GM18868 (cell line): ENCODE measurements at regions not wholly inside any gene's neighbourhood (a gene's known extent, or its start where the extent isn't known, plus 50 kb on each side); places are given as distances from the start of the nearest gene placed in this dataset.
"Not testable (repeated sequence)": the region's sequence is repeated elsewhere in the genome, so short reads cannot be mapped to it uniquely, and the experiment has no call there.

Experiments
- ATAC-seq: cut with Tn5 transposase; IDR thresholded peaks from one replicate; pipeline ENCODE4 v1.9.1; 2021; ENCODE audit warnings: mild to moderate bottlenecking, moderate library complexity; ENCODE audit not compliant: unreplicated experiment

DNA sequence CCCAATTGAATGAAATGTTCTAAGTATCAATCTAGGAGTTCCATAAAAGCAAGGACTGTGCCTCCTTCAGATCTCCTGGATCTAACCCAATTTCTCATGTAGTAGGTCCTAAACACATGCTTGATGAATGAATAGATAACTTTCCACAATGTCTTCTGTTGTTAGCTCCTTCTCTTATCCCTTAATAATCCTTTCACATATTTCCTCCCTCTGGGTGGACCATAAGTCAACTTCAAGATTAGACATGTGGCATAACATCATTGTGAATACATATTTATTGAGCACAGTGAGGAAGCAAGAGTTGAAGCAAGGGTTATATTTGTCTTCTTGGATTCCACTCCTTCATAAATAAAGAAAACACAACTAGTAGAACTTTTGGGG lies 108.6 kb upstream of the EGFLAM start:
- ATAC-seq: no peak

DNA sequence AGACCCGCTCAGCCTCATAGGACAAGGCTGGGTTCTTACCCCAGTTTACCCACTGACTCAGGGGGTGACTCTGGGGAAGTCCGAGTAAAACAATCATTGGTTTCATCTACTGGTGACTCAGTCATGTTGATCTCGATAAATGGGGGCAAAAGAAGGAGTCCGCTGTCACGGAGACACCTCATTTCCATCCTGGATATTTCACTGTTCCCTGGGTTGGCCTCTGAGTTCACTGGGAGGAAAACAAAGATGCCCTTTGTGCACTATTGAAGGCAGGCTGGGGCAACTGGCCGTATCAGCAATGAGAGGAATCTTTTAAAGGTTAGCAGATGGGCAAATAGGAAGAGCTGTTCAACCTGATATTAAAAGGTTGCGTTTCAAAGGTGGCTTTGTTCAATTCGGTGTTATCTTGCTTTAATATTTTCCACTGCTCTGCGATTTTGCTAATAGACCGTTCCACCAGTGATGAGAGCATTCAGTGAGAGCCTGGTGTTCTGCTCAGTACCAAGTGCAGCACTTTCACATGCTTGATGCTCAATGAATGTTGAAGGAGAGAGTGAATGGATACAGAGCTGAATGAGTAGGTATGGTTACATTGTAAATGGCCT lies 110.2 kb upstream of the EGFLAM start:
- no peak for ATAC-seq

- ATAC-seq: no peak
These were observed 115.0 kb upstream of the EGFLAM start for GRCh38 chr5:38143384-38143783.

GRCh38 chr5:38141665-38142064 lies 116.7 kb upstream of the EGFLAM start:
- no peak for ATAC-seq

GRCh38 chr5:38138574-38138973 lies 119.8 kb upstream of the EGFLAM start:
- no peak for ATAC-seq

DNA sequence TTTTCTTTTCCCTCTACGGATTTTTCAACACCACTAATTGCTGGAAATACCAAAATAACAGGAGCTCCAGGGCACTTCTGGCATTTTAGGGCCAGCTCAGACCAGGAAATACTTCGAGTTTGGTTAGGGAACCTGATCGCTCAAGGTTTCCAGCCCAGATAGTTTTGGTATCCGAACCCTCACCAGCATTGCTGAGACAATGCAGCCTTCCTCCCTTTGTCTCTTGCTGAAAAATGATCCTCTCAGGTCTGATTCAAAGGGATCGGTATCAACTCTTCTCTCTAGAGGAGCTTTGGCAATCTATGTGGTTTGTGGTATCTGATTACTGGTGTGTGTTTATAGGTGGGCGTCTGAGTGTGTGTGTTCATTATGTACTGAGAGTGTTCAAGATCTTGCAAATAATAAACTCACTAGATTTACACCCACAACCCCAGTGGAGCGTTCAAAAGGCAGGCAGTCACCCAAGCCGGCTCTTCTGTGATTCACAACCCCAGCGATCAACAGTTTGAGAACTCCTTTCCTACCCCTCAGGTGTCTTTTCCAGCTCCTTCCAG lies 122.8 kb upstream of the EGFLAM start:
- ATAC-seq: no peak

DNA sequence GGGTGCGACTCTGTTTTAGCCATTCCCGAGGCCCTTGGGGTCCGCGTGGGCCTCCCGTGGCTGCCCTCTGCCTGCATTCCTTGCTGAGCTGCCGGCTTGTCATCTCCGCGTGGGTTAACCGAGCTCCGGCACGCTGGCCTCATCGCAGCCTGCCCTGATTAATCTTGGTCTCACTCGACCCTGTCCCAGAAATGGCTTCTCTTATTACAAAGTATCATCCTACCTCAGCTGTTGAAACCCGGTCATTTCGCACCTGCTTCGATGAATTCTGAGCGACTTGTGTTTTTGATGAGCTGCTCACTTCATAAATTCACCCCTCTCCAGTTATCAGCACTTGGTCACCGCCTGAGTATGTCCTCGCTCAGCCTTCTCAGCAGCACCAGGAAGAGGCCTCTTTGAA lies 123.5 kb upstream of the EGFLAM start:
- ATAC-seq: no peak

- not testable (repeated sequence) for ATAC-seq
These were observed 124.1 kb upstream of the EGFLAM start for GRCh38 chr5:38134294-38134693.

GRCh38 chr5:38131686-38132085 lies 126.7 kb upstream of the EGFLAM start:
- ATAC-seq: no peak

- ATAC-seq: no peak
These were observed 134.0 kb upstream of the EGFLAM start for GRCh38 chr5:38124321-38124720.

- no peak for ATAC-seq
These were observed 136.9 kb upstream of the EGFLAM start for GRCh38 chr5:38121420-38121819.

- no peak for ATAC-seq
These were observed 138.5 kb upstream of the EGFLAM start for GRCh38 chr5:38119836-38120235.

GRCh38 chr5:38117784-38118479 lies 140.4 kb upstream of the EGFLAM start:
- no peak for ATAC-seq

DNA sequence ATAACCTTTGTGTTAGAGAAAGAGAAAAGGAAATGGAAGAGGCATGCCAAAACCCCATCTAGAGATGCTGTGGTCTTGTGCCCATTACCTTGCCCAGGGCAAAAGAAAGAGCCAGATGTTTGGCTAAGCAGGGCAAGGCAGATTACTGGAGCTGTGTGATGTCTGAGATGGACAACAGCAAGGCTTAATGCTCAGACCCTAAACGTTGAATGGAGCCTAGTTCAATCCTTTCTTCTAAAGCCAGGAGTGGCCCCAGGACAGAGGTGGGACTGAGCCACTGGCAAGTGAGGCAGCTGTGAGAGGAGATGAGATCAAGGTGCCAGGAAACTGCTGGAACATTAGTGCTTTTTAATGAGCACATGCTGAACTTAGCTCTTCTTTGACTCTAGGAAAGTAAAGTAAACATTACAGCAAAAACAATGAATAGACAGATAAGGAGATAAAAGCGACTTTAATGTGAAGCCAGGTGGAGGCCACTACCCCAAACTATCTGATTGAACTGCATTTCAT lies 143.0 kb upstream of the EGFLAM start:
- no peak for ATAC-seq

DNA sequence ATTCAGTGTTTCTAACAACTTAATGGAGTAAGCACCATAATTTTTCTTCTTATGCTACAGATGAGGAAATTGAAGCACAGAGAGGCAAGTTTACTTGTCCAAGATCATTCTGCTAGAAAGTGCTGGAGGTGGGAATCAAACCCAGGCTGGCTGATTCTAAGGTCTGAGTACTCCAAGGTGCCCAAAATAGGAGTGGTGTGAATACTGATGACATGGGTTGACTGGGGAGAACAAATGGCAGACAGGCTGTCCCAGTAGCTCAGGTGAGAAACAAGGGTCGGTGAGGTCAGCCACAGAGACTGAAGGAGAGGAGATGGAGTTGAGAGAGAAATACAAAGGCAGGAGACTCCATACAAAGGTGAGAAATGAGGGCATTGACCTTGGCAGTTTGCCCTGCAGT lies 144.5 kb upstream of the EGFLAM start:
- no peak for ATAC-seq

DNA sequence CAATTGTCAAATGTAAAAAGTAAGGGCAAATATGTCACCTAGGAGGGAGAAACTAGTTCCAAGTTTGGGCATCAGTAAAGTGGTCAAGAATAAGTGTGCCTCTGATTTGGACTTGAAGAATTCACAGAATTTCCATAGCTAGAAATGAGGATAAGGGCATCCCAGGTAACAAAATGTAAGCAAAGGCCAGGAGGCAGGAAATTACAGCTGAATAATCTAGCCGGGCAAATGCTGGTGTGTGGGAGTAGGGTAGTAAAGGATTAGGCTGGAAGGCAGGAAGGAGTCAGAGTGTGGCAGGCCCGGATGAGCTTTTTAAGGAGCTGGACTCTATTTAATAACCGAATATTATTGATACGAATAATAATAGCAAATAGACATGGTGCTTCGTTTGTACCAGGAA lies 144.9 kb upstream of the EGFLAM start:
- no peak for ATAC-seq

DNA sequence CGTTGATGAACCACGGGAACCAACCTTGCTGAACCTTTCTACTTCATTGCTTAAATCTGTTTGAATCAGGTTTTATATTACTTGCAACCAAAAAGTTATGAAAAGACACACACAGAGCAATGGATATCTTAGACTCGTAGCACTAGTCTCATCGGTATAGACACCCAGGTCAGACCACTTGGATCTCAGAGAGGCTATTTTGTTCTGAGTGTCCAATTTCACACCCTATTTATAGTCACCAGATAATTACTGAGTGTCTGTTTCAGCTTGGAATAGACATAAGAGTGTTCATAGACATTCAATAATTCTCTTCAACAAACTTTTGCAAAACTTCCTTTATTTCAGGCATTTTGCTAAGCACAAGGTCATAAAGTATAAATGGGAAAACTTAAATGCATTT lies 145.4 kb upstream of the EGFLAM start:
- no peak for ATAC-seq

- no peak for ATAC-seq
These were observed 148.2 kb upstream of the EGFLAM start for GRCh38 chr5:38110130-38110529.

DNA sequence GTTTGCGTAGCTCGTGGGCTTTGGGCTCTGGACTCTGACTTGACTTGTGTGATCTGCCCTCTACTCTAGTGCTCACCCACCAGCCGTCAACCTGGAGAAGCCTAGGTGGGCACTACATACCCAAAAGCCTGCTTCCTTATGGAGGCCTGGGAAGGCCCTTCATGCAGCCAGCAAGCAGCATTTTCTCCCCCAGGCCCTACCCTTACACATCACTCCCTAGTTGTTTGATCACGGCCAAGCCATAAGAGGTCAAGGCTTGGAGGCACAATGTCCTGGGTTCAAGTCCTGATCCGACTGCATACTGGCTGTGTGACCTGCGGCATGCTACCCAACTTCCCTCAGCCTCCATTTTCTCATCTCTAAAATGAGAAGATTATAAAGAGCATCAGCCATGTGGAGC lies 151.3 kb upstream of the EGFLAM start:
- ATAC-seq: no peak

- no peak for ATAC-seq
These were observed 152.6 kb upstream of the EGFLAM start for GRCh38 chr5:38105801-38106200.

GRCh38 chr5:38105231-38105570 lies 153.2 kb upstream of the EGFLAM start:
- no peak for ATAC-seq

- ATAC-seq: no peak
These were observed 153.7 kb upstream of the EGFLAM start for GRCh38 chr5:38104497-38105230.
